B cell (primary cell): ENCODE measurements at regions not wholly inside any gene's neighbourhood (a gene's known extent, or its start where the extent isn't known, plus 50 kb on each side); places are given as distances from the start of the nearest gene placed in this dataset.

Source experiments
- ATAC-seq: fragments of 200-7000 bp; cut with Tn5 transposase; one replicate; pipeline ENCODE4 v1.10.0; 2021; ENCODE audit warnings: low read depth, mild to moderate bottlenecking, moderate number of reproducible peaks, moderate library complexity
- CTCF ChIA-PET: fragments of 350-600 bp; sonication (Branson Sonifier 250); formaldehyde crosslinking; loops from one replicate; lab custom pipeline; 2021; ENCODE audit warnings: antibody characterized with exemption, inconsistent platforms; lab: Charles Lee
- POLR2A ChIA-PET: fragments of 350-600 bp; sonication (Branson Sonifier 250); formaldehyde crosslinking; loops from one replicate; lab custom pipeline; 2021; ENCODE audit warnings: antibody characterized with exemption; lab: Charles Lee
- DNase-seq: peaks from one replicate; pipeline ENCODE4 v3.0.0; 2013
- H2AFZ ChIP-seq: 2 replicates; pipeline ENCODE4 v1.6.1; 2012; ENCODE audit warnings: mild to moderate bottlenecking, low read depth, low read length; ENCODE audit not compliant: insufficient read depth, poor library complexity, severe bottlenecking
- H3K27ac ChIP-seq, 2 donors: 1 replicate in 1 of 2; 2 replicates in 1 of 2; pipeline ENCODE4 v1.5.1; 2012 to 2013; ENCODE audit warnings: low read length in 2 of 2, mild to moderate bottlenecking in 2 of 2, moderate library complexity in 1 of 2
- H3K27me3 ChIP-seq, 4 experiments: fragments of 200-600 bp in 1 of 4; sonication (generic) in 1 of 4; replicated peaks in 1 of 4; 1 replicate in 2 of 4; 2 replicates in 2 of 4; pipeline versions ENCODE4 v1.6.1 to v1.7.0; 2013 to 2016; ENCODE audit warnings: low read length in 3 of 4, mild to moderate bottlenecking in 2 of 4, mixed read lengths in 1 of 4, moderate library complexity in 1 of 4; ENCODE audit not compliant: insufficient read depth in 4 of 4, control insufficient read depth in 3 of 4; ENCODE audit errors: control extremely low read depth in 1 of 4
- H3K36me3 ChIP-seq, 2 experiments: replicated peaks in 1 of 2; 1 replicate in 1 of 2; 2 replicates in 1 of 2; pipeline versions ENCODE4 v1.6.1 to v1.7.1; 2013; ENCODE audit warnings: low read length in 1 of 2; ENCODE audit not compliant: insufficient read depth in 2 of 2, control insufficient read depth in 1 of 2; ENCODE audit errors: control extremely low read depth in 1 of 2, extremely low read depth in 1 of 2
- H3K4me1 ChIP-seq, 2 donors: fragments of 200-600 bp in 1 of 2; sonication (generic) in 1 of 2; 1 replicate in 1 of 2; 2 replicates in 1 of 2; pipeline versions ENCODE4 v1.5.1 to v1.6.1; 2013 to 2017; ENCODE audit warnings: low read length in 2 of 2; ENCODE audit not compliant: control insufficient read depth in 2 of 2, insufficient read depth in 2 of 2
- H3K4me2 ChIP-seq: replicated peaks from 2 replicates; pipeline ENCODE3; 2012; ENCODE audit warnings: mild to moderate bottlenecking, low read depth, low read length; ENCODE audit not compliant: poor library complexity, severe bottlenecking
- H3K4me3 ChIP-seq, 5 experiments: fragments of 200-600 bp in 1 of 5; sonication (generic) in 1 of 5; 1 replicate in 3 of 5; 2 replicates in 2 of 5; pipeline versions ENCODE4 v1.5.1 to v1.7.0; 2011 to 2016; ENCODE audit warnings: low read length in 4 of 5, mild to moderate bottlenecking in 4 of 5, low read depth in 2 of 5, control low read depth in 1 of 5, moderate library complexity in 1 of 5; ENCODE audit not compliant: insufficient read depth in 1 of 5; ENCODE audit errors: control extremely low read depth in 1 of 5, extremely low read depth in 1 of 5
- H3K79me2 ChIP-seq: fragments of 200-600 bp; sonication (generic); one replicate; pipeline ENCODE4 v1.6.0; 2016; ENCODE audit warnings: low read length; ENCODE audit not compliant: control insufficient read depth, insufficient read depth
- H3K9ac ChIP-seq: fragments of 200-600 bp; sonication (generic); 2 replicates; pipeline ENCODE4 v1.6.1; 2017; ENCODE audit warnings: mild to moderate bottlenecking, low read length, moderate library complexity
- H3K9me3 ChIP-seq, 3 donors: one replicate each; pipeline versions ENCODE4 v1.6.1 to v1.7.1; 2013; ENCODE audit warnings: low read length in 2 of 3; ENCODE audit not compliant: control insufficient read depth in 2 of 3, insufficient read depth in 1 of 3; ENCODE audit errors: control extremely low read depth in 1 of 3
- H4K20me1 ChIP-seq: 2 replicates; pipeline ENCODE4 v1.6.0; 2012; ENCODE audit warnings: mild to moderate bottlenecking, low read length; ENCODE audit not compliant: insufficient read depth, control insufficient read depth, poor library complexity, severe bottlenecking
- H3K27ac Mint-ChIP-seq: one replicate; pipeline ENCODE4 v1.8.0; 2021; ENCODE audit warnings: mixed read lengths
- H3K27me3 Mint-ChIP-seq: one replicate; pipeline ENCODE4 v1.8.0; 2021; ENCODE audit warnings: mixed read lengths
- H3K4me1 Mint-ChIP-seq: one replicate; pipeline ENCODE4 v1.8.0; 2021; ENCODE audit warnings: mixed read lengths
- H3K4me3 Mint-ChIP-seq: one replicate; pipeline ENCODE4 v1.8.0; 2021; ENCODE audit warnings: mixed read lengths
- H3K9me3 Mint-ChIP-seq: one replicate; pipeline ENCODE4 v1.8.0; 2022; ENCODE audit warnings: mixed read lengths; ENCODE audit not compliant: insufficient read depth
- CTCF ChIP-seq: fragments of 200-600 bp; IDR thresholded peaks from one replicate; pipeline ENCODE4 v1.8.0; 2022; ENCODE audit warnings: antibody characterized with exemption, mild to moderate bottlenecking
- EZH2 ChIP-seq: IDR thresholded peaks from 2 replicates; pipeline ENCODE4 v1.6.1; 2012; ENCODE audit warnings: borderline replicate concordance, low read depth, mild to moderate bottlenecking, moderate library complexity, low read length; ENCODE audit not compliant: insufficient read depth, poor library complexity, severe bottlenecking
- WGBS: methylation state at CpG from one replicate; pipeline ENCODE4 v1.1.5; 2013; ENCODE audit warnings: missing lambda C conversion rate; ENCODE audit not compliant: insufficient coverage; 5-methylcytosine and 5-hydroxymethylcytosine counted together
- intact Hi-C: fragments of 100-400 bp; cut with micrococcal nuclease; formaldehyde crosslinking; loops from one replicate; pipeline ENCODE4 v1.10.0; 2022

DNA sequence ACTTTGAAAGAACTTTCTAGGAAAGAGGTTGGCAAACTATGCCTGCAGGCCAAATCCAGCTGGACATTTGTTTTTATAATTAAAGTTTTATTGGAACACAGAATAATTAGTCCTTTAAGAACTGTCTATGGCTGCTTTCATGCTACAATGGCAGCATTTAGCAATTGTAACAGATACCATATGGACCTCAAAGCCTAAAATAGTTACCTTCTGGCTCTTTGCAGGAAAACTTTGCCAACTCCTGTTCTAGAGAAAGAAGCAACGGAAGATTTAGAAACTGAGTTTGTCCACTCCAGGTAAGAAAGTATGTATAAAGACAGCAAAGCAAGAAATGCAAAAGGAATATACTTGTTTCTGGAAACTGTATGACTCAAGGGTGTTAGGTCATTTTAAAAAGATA is 281.7 kb upstream of the TRPM3 start:
- intact Hi-C loops, result no loop called here
- TF ChIP-seq CTCF (no peak), EZH2 (no peak)

GRCh38 chr9:71393005-71393404 is 271.6 kb upstream of the TRPM3 start:
- no peak overlapping the region for H3K4me2 ChIP-seq
- no peak overlapping the region for H3K9ac ChIP-seq
- Mint-ChIP-seq H3K27me3 (peaks cover 3% of the 10 kb centered on the region), H3K4me1 (no peaks in the 10 kb centered on the region), H3K9me3 (no peaks in the 10 kb centered on the region), H3K4me3 (no peak overlapping the region), H3K27ac (no peak overlapping the region)
- ATAC-seq, result no peak
- POLR2A ChIA-PET, result no interaction called here
- intact Hi-C loops, result no loop called here
- CTCF ChIA-PET, result no interaction called here
- no peaks in the 10 kb centered on the region for H3K4me1 ChIP-seq
- no peaks in the 10 kb centered on the region for H3K27me3 ChIP-seq
- no peak overlapping the region for H3K27ac ChIP-seq
- H3K4me3 ChIP-seq, result no peak overlapping the region
- H2AFZ ChIP-seq, result no peak overlapping the region
- WGBS, result 65% methylated on average over 2 of the region's 3 CpGs
- TF ChIP-seq EZH2 (no peak), CTCF (no peak)
- H4K20me1 ChIP-seq, result no peaks in the 10 kb centered on the region
- DNase-seq, result no peak
- no peaks in the 10 kb centered on the region for H3K36me3 ChIP-seq
- H3K9me3 ChIP-seq, result no peaks in the 10 kb centered on the region
- H3K79me2 ChIP-seq, result no peaks in the 10 kb centered on the region

More for the DNA sequence above, 281.7 kb upstream of the TRPM3 start:
- no peaks in the 10 kb centered on the region for H3K4me1 Mint-ChIP-seq
- H2AFZ ChIP-seq, result no peak overlapping the region
- DNase-seq (no peak), ATAC-seq (no peak)
- H3K9ac ChIP-seq, result no peak overlapping the region
- no peak overlapping the region for H3K4me3 Mint-ChIP-seq
- no peak overlapping the region for H3K27ac Mint-ChIP-seq
- no peaks in the 10 kb centered on the region for H3K4me1 ChIP-seq
- no peak overlapping the region for H3K4me2 ChIP-seq
- H3K4me3 ChIP-seq, result no peak overlapping the region
- no peaks in the 10 kb centered on the region for H3K79me2 ChIP-seq
- no peaks in the 10 kb centered on the region for H3K27me3 ChIP-seq
- no peaks in the 10 kb centered on the region for H4K20me1 ChIP-seq
- 100% methylated on average over 1 of the region's 1 CpG for WGBS
- H3K27me3 Mint-ChIP-seq, result no peaks in the 10 kb centered on the region
- POLR2A ChIA-PET, result no interaction called here
- CTCF ChIA-PET, result no interaction called here
- H3K36me3 ChIP-seq, result no peaks in the 10 kb centered on the region
- H3K9me3 ChIP-seq, result peaks cover 0 to 7% (median 0%) of the 10 kb centered on the region in 3 donors
- H3K9me3 Mint-ChIP-seq, result no peaks in the 10 kb centered on the region
- H3K27ac ChIP-seq, result no peak overlapping the region
